ENCODE measurements at regions not wholly inside any gene's neighbourhood (a gene's known extent, or its start where the extent isn't known, plus 50 kb on each side); places are given as distances from the start of the nearest gene placed in this dataset.
A peak's percentile ranks its signal among the peaks of the same experiment; 100 is the strongest.

DNA sequence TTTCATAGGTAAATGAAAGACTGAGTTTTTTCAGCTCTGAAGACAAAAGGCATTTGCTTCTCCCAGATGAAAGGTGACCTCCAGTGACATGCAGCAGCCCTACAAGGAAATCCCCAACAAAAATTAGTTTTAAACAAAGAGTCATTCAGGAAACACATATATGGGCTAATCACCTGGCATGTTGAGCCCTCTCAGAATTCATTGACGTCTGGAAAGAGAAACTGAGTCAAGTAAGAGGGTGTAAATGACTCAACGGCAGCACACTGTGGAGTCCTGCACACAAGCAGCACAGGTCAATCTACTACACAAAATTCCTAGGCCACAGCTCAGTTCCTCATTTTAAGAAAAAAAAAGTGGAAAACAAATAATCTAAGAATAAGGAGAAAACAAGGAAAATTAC, 592.3 kb downstream of the EPHA7 start:
- DNase-seq = no peak

DNA sequence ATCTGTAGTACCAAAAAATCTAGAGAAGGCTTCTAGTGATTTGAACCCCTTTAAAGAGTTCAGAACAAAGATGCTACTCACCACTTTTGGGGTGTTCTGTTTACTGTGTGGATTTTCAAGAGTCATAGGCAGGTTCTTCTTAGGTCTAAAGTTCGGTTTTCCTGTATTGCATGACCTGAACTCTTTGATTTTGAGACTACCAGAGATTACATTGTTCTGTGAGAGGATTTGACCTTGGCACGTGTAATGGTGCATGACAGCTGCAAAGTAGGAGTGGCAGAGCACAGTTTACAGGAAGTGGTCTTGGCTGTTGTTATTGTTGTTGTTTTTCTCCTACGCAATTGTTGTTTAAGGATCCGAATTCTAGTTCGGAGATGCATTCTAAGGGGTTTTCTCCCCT, 592.7 kb downstream of the EPHA7 start:
- DNase-seq = no peak

DNA sequence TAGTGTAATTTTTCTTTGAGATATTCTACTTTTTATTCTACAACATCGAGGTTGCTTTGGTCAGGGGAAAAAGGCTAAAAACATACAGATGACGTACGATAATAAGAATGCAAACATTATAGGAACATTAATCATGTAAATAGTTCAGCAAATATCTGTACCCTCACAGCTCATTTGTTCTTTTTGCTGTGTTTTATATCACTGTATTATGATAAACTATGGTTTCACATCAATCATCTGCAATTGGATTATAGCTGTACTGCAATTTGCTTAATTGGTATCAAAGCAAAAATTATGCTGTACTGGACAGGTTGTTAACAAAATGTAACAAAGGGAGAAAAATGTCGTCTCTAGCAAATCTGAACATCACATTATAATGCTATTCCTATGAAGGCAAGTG, 597.1 kb downstream of the EPHA7 start:
- no peak for DNase-seq

DNA sequence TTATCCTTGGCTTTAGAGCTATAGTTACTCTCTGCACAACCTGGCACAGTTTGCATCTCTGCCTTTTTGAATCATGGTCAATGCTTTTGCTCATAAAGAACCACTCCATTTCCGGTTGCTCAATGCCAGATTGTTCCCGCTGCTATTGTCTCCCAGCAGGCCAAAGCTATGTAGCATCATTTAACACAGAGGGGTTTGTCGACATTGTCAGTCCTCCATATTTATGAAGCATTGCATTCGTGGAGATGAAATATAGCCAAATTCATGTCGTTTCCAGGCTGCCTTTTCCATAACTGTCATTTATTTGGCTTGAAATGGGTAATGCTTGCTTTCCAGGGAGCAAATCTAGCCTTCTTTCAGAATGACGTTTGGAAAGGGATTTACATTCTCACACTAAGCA, 598.8 kb downstream of the EPHA7 start:
- no peak for DNase-seq

DNA sequence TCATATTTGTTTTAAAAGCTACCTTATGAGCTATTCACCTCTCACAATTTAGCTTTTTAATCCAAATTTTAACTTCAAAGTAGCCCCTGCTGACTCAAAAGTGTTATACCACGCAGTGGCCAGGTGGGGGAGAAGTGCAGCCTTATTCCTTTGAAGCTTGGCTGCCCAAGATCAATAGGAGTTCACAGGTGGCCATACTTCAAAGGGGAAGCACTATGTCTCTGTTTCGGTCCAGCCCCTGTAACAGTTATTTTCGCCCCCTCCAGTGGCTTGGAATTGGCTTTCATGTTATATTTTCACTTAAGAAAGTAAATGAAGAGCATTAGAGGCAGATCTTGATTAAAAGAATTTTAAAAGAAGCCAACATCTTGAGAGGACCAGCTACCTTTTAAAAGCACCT, 608.4 kb downstream of the EPHA7 start:
- DNase-seq = peak in 1 of 58 donors; percentile 2

DNA sequence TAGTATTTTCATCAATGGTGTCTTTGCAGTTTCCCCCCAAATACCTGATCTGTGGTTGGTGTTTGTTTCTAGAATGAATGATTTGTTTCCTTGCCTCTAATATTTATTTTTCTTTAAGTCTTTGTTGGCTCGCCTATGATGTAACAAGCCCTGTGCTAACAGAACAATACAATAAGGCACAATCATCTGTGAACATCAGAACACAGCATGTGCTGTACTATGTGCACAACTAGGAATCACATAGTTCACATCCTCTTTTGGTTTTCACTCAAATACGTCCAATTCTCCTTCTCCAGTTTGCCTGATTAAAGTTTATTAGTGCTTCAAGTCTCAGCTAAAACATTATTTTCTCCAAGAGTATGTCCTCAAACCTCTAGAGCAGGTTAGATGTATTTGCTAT, 613.1 kb downstream of the EPHA7 start:
- DNase-seq = no peak

DNA sequence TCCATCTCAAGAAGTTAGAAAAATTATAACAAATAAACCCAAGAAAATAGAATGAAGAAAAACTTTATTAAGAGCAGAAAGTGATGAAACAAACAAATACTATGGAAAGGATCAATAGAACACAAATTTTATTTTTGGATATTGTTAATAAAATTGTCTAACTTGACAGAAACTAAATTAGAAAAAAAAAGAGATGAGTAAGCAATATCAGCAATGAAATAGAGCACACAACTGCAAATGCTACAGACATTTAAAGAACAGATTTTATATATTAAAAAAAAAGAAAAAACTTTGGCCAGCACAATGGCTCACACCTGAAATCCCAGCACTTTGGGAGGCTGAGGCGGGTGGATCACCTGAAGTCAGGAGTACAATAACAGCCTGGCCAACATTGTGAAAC, 628.0 kb downstream of the EPHA7 start:
- DNase-seq = no peak

DNA sequence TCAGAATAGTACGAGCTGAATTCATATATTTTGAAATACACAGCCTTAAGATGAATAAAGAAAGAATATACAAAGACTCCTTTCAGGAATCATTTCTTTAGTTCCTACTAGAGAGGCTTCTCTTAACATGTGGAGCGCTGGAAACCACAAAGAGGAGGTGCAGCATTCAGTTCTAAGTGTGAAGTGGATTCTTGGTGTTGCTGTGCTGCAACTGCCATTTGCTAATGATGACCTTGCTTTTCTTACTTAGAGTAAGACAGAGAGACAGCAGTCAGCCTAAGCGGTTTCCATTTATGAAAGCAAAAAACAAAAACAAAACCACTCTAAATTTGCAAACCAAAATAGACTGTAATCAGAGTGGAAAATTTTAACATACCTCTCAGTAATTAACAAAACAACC, 629.0 kb downstream of the EPHA7 start:
- no peak for DNase-seq

DNA sequence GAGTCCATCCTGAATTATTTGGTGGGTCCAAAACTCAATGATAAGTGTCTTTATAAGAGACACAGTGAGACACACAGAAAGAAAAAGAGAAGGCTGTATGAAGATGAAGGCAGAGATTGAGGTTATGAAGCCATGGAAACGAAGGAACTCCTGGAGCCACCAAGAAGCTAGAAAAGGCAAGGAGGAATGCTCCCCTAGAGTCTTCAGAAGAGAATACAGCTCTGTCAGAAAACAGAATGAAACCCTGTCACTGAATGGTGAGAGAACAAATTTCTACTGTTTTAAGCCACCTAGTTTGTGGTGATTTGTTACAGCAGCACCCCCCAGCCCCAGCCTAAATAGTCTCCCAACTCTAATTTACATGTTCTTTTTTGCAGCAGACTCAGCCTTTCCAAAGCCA, 635.1 kb downstream of the EPHA7 start:
- no peak for DNase-seq

DNA sequence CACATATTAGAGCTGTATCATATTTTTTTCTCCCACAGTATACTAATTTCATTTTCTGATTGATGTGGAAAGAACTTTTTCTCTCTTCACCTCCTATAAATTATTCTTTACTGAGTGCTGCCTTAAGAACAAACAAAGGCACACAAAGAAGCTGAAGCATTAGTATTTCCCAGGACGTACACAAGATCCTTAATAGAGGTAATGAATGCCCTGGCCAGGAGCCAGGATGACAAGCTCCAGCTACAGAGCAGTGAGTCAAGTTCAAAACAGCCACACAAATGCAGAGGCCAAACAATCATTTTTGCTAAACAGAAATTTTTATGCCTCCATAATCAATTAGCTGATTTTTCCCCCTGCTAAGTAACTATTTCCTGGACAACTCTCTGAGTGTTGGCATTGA, 639.6 kb downstream of the EPHA7 start:
- peak in 1 of 58 donors; percentile 55 for DNase-seq

DNA sequence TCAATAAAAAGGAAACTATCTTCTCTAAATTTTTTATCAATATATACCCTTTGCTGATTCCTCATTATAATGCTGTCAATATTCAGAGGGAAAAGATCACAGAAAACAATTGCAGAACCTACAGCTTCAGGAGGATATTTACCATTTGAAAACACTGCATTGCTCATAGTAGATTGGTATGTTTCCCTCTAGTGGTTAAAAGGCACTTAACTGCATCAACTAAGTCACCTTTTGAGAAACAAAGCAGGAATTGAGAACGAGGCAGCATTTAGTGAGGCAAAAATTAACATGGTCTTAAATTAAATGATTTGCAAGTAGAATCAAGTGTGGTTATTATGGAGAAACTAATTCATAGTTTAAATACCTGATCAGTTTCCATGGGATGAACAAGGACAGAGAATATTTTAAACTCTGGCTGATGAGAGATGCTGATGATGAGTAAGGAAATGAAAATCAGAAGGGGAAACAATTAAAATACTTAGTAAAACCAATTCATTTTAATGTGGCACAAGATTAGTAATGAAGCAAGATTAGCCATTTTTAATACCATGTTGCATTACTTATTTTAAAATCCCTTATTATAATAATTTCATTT, 642.1 kb downstream of the EPHA7 start:
- DNase-seq = peak in 2 of 58 donors; percentile 1 to 27

DNA sequence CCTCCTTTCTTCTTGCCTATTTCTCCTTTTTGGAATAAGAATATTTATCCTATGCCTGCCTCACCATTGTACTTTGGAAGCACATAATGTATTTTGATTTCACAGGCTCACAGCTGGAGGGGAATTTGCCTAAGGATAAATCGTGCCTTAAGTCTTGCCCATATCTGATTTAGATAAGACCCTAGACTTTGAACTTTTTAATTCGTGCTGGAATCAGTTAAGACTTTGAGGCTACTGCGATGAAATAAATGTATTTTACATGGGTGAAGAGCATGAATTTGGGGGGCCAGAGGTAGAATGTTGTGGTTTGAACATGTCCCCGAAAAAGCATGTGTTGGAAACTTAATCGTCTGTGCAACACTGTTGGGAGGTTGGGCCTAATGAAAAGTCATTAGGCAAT, 648.8 kb downstream of the EPHA7 start:
- no peak for DNase-seq

DNA sequence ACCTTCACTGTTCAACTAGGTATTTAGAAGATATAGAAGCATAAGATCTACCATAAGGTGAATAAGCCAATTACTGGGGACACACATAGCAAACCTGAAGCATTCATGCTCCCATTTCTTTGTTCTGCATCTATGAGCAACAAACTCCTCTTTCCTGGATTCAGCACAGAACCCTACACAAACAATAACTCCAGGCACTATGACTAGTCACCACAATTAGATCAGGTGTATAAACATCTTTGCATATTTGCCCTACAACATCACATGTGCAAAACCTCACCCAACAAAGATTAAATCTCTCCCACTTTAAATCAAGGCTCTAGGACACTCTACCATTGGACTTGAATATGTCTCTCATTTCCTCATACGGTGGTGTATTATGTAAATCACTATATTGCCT, 652.3 kb downstream of the EPHA7 start:
- no peak for DNase-seq

DNA sequence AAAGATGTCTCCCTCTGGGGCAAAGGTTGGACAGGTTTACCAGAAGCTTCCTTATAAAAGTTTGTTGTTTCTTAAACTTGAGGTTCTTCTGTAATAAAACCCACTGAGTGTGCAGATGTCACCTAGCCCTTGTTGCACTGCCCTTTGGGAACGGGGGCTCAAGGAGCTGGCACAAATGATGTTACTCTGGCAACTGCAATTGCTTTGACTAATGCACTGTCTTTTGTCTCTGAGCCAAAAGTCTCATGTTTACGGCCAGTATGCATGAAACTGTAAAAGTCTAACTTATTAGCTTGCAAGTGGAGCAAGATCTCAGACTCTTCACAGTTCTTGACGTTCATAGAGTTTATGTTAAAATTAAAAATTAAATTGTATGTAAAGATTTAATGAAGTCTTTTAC, 655.7 kb downstream of the EPHA7 start:
- DNase-seq = no peak

DNA sequence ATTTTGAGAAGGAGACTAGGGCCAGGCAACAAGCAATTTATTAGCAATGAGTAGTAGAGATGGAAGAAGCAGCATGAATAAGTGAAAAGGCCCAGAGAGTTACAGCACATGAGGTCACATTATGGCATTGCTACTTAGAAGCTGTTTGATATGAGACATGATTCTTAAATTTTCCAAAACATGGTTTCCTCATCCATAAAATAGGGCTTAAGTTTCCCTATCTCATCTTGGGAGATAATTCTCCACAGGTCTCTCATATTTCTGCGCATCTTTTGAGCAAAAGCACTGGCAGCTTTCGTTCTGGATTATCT, 656.1 kb downstream of the EPHA7 start:
- DNase-seq = no peak

DNA sequence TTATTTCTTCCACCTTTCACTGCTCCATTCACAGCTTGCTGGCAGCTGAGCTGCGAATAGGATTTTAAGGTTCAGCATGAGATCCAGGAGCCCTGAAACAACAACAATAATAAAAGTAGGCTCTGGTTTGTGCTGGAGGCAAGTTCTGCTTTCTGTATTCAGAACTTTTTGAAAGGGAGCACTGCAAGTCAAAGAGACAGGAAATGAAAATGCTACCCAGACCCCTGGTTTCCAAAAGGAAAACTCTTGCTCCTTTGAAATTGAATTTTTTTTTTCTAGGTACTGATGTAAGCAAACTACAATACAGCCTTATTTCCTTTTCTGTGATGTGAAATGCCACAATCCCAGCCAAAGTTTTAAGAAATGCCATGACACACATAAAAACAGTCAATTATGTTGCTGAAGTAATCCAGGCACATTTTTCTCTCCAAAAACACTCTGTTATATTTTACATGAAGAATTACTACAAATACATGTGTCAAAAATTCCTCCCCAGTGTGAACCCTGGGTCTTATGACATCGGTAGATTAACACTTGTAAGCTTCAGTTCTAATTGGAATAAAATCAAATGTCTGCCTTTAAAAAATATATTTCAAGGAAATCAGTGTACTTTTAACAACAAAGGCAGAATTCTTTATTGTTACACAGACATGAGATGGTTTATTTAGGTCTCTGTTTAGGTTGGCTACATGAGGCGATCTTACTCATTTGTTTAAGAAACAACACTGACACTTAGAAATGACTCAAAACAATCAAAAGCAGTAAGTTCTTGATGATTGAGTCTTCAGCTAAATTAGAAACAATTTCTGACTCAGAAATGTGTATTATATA, 656.7 kb downstream of the EPHA7 start:
- DNase-seq = no peak

DNA sequence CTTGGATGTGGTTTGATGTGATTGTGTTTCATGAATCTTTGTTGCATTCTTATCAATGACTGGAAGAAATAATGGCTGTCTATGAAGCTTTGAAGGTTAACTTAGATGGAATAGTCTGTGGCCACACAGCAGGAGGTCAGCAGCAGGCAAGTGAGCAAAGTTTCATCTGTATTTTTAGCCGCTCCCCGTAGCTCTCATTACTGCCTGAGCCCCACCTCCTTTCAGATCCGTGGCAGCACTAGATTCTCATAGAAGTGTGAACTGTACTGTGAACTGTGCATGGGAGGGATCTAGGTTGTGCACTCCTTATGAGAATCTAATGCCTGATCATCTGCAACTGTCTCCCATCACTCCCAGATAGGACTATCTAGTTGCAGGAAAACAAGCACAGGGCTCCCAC, 660.2 kb downstream of the EPHA7 start:
- DNase-seq = no peak

DNA sequence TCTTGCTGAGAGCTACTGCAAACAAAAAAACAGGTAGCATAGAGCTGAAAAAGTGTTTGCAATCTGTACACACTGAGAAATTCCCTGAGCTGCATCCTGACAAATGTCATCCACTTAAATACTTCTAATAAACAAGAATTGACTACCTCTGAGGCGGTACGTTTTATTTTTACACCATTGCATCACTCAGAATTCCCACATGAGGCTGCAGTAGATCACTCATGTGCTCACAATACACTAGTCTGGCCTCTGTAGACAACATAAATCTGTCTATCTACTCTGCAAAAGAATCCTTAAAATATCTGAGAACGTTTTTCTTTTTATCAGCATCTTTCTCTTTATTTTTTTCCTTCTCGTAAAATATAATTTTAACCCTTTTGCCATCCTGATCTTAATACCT, 661.4 kb downstream of the EPHA7 start:
- no peak for DNase-seq

DNA sequence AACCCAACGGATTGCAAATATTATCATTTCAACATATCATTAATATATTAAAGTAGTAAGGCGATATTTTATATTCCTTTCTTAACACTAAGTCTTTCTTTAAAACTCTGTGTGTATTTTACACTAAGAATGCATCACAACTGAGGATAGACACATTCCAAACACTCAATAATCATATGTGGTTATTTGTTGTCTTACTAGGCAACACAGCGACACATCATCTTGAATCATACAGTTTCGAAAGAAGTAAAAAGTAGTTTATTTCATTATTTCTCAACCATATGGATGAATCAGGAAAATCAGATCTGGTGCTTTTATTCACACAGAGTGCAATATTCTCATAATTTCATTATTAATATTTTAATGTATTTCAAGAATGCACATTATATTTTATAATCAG, 662.4 kb downstream of the EPHA7 start:
- no peak for DNase-seq

DNA sequence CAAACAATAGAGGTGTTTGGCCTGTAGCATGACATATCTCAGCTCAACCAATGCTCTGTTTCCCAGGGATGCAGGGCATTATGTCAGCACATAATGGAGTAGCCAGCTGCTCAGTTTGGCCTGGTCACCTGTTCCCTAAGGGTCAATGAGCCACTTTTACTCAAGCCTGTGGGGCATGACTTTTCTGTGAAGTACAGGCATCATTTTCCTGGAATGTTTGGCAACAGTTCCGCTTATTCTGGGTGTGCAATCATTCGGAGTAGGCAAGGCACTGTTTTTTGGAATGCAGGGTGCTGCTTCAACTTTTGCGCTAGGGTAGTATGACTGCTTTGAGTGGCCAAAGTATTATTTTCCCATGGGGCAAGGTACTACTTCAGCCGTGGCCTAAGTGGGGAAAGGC, 665.4 kb downstream of the EPHA7 start:
- DNase-seq = no peak

DNA sequence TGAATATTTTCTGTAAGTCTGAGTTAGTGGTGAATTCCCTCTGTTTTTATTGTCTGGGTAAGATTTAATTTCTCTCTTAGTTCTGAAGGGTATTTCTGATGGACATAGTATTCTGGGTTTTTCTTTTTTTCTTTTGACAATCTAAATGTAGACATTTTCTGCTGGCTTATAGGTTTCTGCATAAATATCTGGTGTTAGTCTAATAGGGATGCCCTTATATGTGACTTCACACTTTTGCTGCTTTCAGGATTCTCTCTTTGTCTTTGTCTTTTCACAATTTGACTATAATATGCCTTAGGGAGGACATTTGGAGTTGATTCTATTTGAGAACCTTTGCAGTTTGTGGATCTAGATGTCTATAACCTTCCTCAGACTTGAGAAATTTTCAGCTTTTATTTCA, 667.2 kb downstream of the EPHA7 start:
- no peak for DNase-seq

DNA sequence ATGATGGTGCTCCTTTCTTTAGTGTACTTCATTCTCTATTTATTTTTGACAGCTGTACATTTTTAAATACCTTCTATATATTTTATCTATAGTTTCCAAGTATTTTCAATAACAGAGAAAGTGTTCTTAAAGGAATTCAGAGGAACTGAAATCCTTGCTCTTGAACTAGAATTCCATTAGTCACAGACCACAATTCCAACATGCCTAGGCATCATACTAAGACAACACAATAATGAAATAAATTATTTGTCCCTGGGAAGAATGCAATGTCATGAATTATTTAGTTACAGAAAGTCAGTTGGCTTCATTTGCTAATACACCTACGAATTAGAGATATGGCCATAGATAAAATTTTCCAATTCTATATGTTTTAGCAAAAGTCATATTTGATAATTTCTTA, 671.2 kb downstream of the EPHA7 start:
- no peak for DNase-seq

DNA sequence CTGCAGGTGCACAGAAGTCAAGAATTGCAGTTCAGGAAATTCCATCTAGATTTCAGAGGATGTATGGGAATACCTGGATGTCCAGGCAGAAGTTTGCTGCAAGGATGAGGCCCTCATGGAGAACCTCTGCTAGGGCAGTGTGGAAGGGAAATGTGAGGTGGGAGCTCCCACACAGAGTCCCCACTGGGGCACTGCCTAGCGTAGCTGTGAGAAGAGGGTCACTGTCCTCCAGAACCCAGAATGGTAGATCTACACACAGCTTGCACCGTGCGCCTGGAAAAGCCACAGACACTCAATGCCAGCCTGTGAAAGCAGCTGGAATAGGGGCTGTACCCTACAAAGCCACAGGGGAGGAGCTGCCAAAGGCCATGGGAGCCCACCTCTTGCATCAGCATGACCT, 681.4 kb downstream of the EPHA7 start:
- no peak for DNase-seq

Measured in anterior cingulate cortex (tissue), 58 donors.